ENCODE measurements at regions not wholly inside any gene's neighbourhood (a gene's known extent, or its start where the extent isn't known, plus 50 kb on each side); places are given as distances from the start of the nearest gene placed in this dataset.

DNA sequence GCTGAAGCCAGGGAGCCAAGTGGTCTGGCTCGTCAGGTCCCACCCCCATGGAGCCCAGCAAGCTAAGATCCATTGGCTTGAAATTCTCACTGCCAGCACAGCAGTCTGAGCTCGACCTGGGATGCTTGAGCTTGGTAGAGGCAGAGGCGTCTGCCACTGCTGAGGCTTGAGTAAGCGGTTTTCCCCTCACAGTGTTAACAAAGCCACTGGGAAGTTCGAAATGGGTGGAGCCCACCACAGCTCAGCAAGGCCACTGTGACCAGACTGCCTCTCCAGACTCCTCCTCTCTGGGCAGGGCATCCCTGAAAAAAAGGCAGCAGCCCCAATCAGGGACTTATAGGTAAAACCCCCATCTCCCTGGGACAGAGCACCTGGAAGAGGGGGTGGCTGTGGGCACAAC is 353.8 kb downstream of the NAP1L3 start:
- TF ChIP-seq, protein P1, sequence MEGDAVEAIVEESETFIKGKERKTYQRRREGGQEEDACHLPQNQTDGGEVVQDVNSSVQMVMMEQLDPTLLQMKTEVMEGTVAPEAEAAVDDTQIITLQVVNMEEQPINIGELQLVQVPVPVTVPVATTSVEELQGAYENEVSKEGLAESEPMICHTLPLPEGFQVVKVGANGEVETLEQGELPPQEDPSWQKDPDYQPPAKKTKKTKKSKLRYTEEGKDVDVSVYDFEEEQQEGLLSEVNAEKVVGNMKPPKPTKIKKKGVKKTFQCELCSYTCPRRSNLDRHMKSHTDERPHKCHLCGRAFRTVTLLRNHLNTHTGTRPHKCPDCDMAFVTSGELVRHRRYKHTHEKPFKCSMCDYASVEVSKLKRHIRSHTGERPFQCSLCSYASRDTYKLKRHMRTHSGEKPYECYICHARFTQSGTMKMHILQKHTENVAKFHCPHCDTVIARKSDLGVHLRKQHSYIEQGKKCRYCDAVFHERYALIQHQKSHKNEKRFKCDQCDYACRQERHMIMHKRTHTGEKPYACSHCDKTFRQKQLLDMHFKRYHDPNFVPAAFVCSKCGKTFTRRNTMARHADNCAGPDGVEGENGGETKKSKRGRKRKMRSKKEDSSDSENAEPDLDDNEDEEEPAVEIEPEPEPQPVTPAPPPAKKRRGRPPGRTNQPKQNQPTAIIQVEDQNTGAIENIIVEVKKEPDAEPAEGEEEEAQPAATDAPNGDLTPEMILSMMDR (IDR thresholded peaks at IDR 0.05): no peak
- no peak for TF ChIP-seq FOSL2 (IDR thresholded peaks at IDR 0.05; ENCODE audit: borderline replicate concordance, low read depth)
- TF ChIP-seq ELF1 (IDR thresholded peaks at IDR 0.05): no peak
- no peak for TF ChIP-seq RXRA (IDR thresholded peaks at IDR 0.05; ENCODE audit: borderline replicate concordance, low read depth)
- TF ChIP-seq MXI1 (IDR thresholded peaks at IDR 0.05; ENCODE audit: low read depth, low read length): no peak
- no peak for TF ChIP-seq CHD2 (IDR thresholded peaks at IDR 0.05; ENCODE audit: low read length, partially characterized antibody)
- TF ChIP-seq, protein P2, sequence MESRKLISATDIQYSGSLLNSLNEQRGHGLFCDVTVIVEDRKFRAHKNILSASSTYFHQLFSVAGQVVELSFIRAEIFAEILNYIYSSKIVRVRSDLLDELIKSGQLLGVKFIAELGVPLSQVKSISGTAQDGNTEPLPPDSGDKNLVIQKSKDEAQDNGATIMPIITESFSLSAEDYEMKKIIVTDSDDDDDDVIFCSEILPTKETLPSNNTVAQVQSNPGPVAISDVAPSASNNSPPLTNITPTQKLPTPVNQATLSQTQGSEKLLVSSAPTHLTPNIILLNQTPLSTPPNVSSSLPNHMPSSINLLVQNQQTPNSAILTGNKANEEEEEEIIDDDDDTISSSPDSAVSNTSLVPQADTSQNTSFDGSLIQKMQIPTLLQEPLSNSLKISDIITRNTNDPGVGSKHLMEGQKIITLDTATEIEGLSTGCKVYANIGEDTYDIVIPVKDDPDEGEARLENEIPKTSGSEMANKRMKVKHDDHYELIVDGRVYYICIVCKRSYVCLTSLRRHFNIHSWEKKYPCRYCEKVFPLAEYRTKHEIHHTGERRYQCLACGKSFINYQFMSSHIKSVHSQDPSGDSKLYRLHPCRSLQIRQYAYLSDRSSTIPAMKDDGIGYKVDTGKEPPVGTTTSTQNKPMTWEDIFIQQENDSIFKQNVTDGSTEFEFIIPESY (IDR thresholded peaks at IDR 0.05; ENCODE audit: borderline replicate concordance, low read depth): no peak
- TF ChIP-seq NFIC (IDR thresholded peaks at IDR 0.05; ENCODE audit: borderline replicate concordance): no peak
- TF ChIP-seq POLR2AphosphoS5 (IDR thresholded peaks at IDR 0.05; ENCODE audit: low read depth, low read length): no peak
- TF ChIP-seq SIN3A (IDR thresholded peaks at IDR 0.05; ENCODE audit: borderline replicate concordance, low read depth, low read length): no peak

Measured in SK-N-SH (cell line).